Aorta (tissue), 5 donors: ENCODE measurements at regions not wholly inside any gene's neighbourhood (a gene's known extent, or its start where the extent isn't known, plus 50 kb on each side); places are given as distances from the start of the nearest gene placed in this dataset.

Experiments used
- ATAC-seq: fragments of 200-7000 bp; cut with Tn5 transposase; one replicate; pipeline ENCODE4 v1.9.1; 2022; ENCODE audit warnings: moderate library complexity; ENCODE audit not compliant: low FRiP score
- DNase-seq, 2 donors: peaks; one replicate each; pipeline ENCODE4 v3.0.0-alpha.2; 2020
- H3K27ac ChIP-seq, 2 donors: one replicate each; pipeline ENCODE4 v1.5.1; 2013; ENCODE audit warnings: low read length in 2 of 2, mild to moderate bottlenecking in 2 of 2, moderate library complexity in 2 of 2, control low read depth in 1 of 2, inconsistent platforms in 1 of 2, low read depth in 1 of 2
- H3K27me3 ChIP-seq, 2 donors: one replicate each; pipeline ENCODE4 v1.6.1; 2013; ENCODE audit warnings: control low read depth in 1 of 2, low read length in 1 of 2, mild to moderate bottlenecking in 1 of 2, moderate library complexity in 1 of 2; ENCODE audit not compliant: insufficient read depth in 2 of 2, control insufficient read depth in 1 of 2
- H3K36me3 ChIP-seq, 2 donors: one replicate each; pipeline ENCODE4 v1.6.1; 2013; ENCODE audit warnings: control low read depth in 1 of 2, low read length in 1 of 2, mild to moderate bottlenecking in 1 of 2; ENCODE audit not compliant: insufficient read depth in 2 of 2, control insufficient read depth in 1 of 2
- H3K4me1 ChIP-seq, 2 donors: one replicate each; pipeline ENCODE4 v1.6.1; 2013; ENCODE audit warnings: low read length in 2 of 2, control low read depth in 1 of 2, mild to moderate bottlenecking in 1 of 2, moderate library complexity in 1 of 2; ENCODE audit not compliant: insufficient read depth in 2 of 2, control insufficient read depth in 1 of 2
- H3K4me3 ChIP-seq, 2 donors: one replicate each; pipeline ENCODE4 v1.5.1; 2013; ENCODE audit warnings: low read length in 2 of 2, control low read depth in 1 of 2, mild to moderate bottlenecking in 1 of 2
- H3K9me3 ChIP-seq: one replicate; pipeline ENCODE4 v1.6.1; 2013; ENCODE audit warnings: mild to moderate bottlenecking, low read length; ENCODE audit not compliant: control insufficient read depth
- WGBS, 2 donors: extraction: QIAGEN DNeasy Blood & Tissue Kit; methylation state at CpG; one replicate each; pipeline ENCODE4 v1.1.7; 2013; 5-methylcytosine and 5-hydroxymethylcytosine counted together
- intact Hi-C, 2 donors: fragments of 100-400 bp; cut with DNase I; formaldehyde crosslinking; loops; one replicate each; pipeline versions ENCODE4 v1.14.2 to v1.15.0; 2022
- donor health status: healthy with polysubstance abuse.
- donor health status: Bipolar disorder and iron deficiency.
- donor health status: DM: no; HTN: no; CAD: no.
- donor health status: DM: no; HTN: no; CAD: no.
- donor health status: DM: yes; HTN: yes; CAD: no.

DNA sequence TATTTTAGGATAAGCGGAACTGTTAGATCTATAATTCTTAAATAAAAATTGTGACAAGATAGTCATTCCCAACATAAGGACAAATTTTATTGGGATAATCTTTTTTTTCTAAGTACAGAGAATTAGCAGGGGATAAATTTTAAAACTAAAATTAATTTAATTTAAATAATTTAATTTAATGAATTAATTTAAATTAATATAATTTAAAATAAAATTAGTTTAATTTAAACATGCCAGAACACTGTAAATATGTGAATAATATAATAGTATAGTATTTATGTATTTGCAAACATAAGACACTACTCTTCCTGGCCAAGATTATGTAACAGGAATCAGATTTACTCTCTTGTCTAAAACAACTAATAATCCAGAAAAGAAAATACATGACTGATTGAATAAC, 1055.9 kb downstream of the PDHA2 start:
- ATAC-seq = no peak
- Histone ChIP-seq H3K9me3 (no peaks in the 10 kb centered on the region), H3K27me3 (no peaks in the 10 kb centered on the region), H3K36me3 (no peaks in the 10 kb centered on the region), H3K4me1 (no peaks in the 10 kb centered on the region), H3K4me3 (no peak overlapping the region), H3K27ac (no peak overlapping the region)
- WGBS, 2 donors = 77 to 78% methylated on average over 1 of the region's 1 CpG
- no peak for DNase-seq
- intact Hi-C loops = no loop called here

DNA sequence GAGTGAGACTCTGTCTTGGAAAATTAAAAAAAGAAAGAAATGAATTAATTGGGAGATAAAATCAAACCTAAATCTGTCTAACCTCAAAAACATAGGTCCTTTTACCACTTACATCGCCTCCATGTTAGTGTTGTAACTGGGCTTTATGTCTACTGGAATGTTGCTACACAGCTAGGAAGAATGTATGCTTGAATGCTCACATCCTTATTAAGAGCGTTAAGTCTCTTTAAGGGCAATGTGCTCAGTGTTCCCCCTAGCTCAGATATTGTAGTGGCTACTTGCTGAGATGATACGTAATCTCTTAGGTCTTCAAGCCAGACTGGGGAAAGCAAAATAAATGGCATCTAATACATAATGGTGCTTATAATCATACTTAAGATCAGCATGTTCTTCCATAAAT, 1072.8 kb downstream of the PDHA2 start:
- Histone ChIP-seq H3K27me3 (no peaks in the 10 kb centered on the region), H3K36me3 (no peaks in the 10 kb centered on the region), H3K9me3 (peaks cover 2% of the 10 kb centered on the region), H3K27ac (no peak overlapping the region), H3K4me3 (no peak overlapping the region), H3K4me1 (no peaks in the 10 kb centered on the region)
- intact Hi-C loops = no loop called here
- ATAC-seq (no peak), DNase-seq (no peak)
- WGBS, 2 donors = 75 to 81% methylated on average over 3 of the region's 3 CpGs

GRCh38 chr4:96913441-96914080, 1073.7 kb downstream of the PDHA2 start:
- no peaks in the 10 kb centered on the region for H3K27me3 ChIP-seq
- ATAC-seq = no peak
- H3K36me3 ChIP-seq = no peaks in the 10 kb centered on the region
- H3K27ac ChIP-seq = no peak overlapping the region
- no peaks in the 10 kb centered on the region for H3K4me1 ChIP-seq
- H3K9me3 ChIP-seq = peaks cover 2% of the 10 kb centered on the region
- DNase-seq = no peak
- intact Hi-C loops = no loop called here
- H3K4me3 ChIP-seq = no peak overlapping the region
- 54 to 59% methylated on average over 2 of the region's 2 CpGs for WGBS, 2 donors

GRCh38 chr4:96916711-96917110, 1076.8 kb downstream of the PDHA2 start:
- H3K4me1 ChIP-seq = no peaks in the 10 kb centered on the region
- ATAC-seq (no peak), DNase-seq (no peak)
- H3K9me3 ChIP-seq = peaks cover 2% of the 10 kb centered on the region
- WGBS, 2 donors = 26 to 29% methylated on average over 5 of the region's 5 CpGs
- H3K27ac ChIP-seq = no peak overlapping the region
- no peaks in the 10 kb centered on the region for H3K27me3 ChIP-seq
- no peaks in the 10 kb centered on the region for H3K36me3 ChIP-seq
- intact Hi-C loops = no loop called here
- no peak overlapping the region for H3K4me3 ChIP-seq

GRCh38 chr4:96936886-96937285, 1097.0 kb downstream of the PDHA2 start:
- H3K27me3 ChIP-seq = no peaks in the 10 kb centered on the region
- H3K36me3 ChIP-seq = no peaks in the 10 kb centered on the region
- no peak overlapping the region for H3K4me3 ChIP-seq
- no peak overlapping the region for H3K27ac ChIP-seq
- DNase-seq (no peak), ATAC-seq (no peak)
- no peaks in the 10 kb centered on the region for H3K4me1 ChIP-seq
- 94 to 95% methylated on average over 6 of the region's 6 CpGs for whole genome bisulfite sequencing, 2 donors
- intact Hi-C loops = no loop called here
- no peaks in the 10 kb centered on the region for H3K9me3 ChIP-seq

DNA sequence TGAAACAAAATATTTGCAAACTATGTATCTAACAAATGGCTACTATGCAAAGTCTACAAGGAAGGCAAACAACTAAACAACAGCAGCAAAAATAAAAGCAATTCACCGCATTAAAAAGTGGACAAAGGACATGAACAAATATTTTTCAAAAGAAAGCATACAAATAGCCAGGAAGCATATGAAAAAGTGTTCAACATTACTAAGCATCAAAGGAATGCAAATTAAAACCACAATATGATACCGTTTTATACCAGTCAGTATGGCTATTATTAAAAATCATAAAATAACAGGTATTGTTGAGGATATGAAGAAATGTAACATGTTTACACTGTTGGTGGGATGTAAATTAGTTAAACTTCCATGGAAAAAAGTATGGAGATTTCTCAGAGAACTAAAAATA, 1106.7 kb downstream of the PDHA2 start:
- ATAC-seq (no peak), DNase-seq (no peak)
- no peak overlapping the region for H3K4me3 ChIP-seq
- intact Hi-C loops = no loop called here
- 81 to 83% methylated on average over 2 of the region's 2 CpGs for WGBS, 2 donors
- no peaks in the 10 kb centered on the region for H3K27me3 ChIP-seq
- H3K27ac ChIP-seq = no peak overlapping the region
- H3K4me1 ChIP-seq = no peaks in the 10 kb centered on the region
- H3K9me3 ChIP-seq = peaks cover 1% of the 10 kb centered on the region
- no peaks in the 10 kb centered on the region for H3K36me3 ChIP-seq

DNA sequence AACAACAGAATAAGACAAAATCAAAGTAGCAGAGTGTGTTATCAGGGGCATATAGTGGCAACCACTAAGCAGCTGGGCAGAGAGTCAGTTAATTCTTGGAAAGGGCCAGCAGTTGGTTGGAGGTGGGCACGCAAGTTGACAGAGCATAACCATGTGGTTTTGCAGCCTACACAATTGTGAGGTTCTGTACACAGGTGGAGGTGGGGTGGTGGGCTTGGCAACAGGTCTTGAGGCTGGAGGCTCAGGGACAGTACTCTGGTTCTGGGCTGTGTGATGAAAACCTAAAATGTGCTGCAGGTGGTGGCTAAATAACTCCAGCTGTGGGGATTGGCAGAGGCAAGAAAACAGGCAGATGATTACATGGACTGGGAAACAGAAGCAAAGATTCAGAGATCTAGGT, 1112.7 kb downstream of the PDHA2 start:
- 52 to 62% methylated on average over 1 of the region's 1 CpG for WGBS, 2 donors
- intact Hi-C loops = no loop called here
- H3K27me3 ChIP-seq = no peaks in the 10 kb centered on the region
- no peak for DNase-seq
- no peaks in the 10 kb centered on the region for H3K9me3 ChIP-seq
- H3K4me3 ChIP-seq = no peak overlapping the region
- H3K4me1 ChIP-seq = no peaks in the 10 kb centered on the region
- no peak overlapping the region for H3K27ac ChIP-seq
- no peak for ATAC-seq
- no peaks in the 10 kb centered on the region for H3K36me3 ChIP-seq

DNA sequence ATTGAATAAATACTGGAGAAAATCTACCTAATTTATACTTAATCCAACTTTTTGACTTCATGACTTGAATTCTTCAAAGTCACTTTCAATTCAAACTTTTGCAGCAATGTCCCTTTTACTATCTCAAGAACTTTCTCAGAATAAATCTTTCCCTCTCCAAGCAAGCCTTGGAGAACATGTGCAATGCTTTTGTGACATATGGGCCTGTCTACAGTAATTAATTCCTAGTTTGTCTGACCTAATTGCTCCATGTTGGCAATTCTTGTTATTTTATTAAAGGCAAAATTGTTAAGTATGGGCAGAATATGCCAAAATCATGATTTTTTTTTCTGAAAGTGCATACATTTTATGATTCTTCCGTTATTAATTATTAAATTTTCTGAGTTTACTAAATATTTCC, 1115.3 kb downstream of the PDHA2 start:
- Histone ChIP-seq H3K4me3 (no peak overlapping the region), H3K27ac (no peak overlapping the region), H3K36me3 (no peaks in the 10 kb centered on the region), H3K4me1 (no peaks in the 10 kb centered on the region), H3K9me3 (no peaks in the 10 kb centered on the region), H3K27me3 (no peaks in the 10 kb centered on the region)
- WGBS, 2 donors = 63 to 73% methylated on average over 1 of the region's 1 CpG
- no peak for DNase-seq
- no peak for ATAC-seq
- intact Hi-C loops = no loop called here

DNA sequence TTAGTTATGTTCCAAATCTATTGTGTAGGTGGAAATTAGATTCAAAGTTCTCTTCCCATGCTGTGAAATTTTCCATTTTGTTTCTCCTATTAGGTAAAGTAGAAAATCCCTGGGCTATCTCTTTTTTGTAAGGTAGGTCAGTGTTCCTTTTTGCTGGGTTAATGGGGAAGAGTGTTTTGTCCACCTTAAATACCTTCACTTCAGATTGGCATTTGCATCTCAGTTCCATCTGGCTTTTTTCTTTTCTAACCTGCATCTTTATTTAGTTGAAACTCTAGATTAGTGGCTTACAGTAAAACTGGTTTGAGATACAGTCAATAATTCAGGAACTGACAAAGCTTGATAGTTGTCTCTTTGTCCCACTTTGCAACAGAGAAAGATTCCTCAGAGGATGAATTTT, 1115.8 kb downstream of the PDHA2 start:
- ATAC-seq (no peak), DNase-seq (no peak)
- H3K9me3 ChIP-seq = no peaks in the 10 kb centered on the region
- no peak overlapping the region for H3K4me3 ChIP-seq
- no peaks in the 10 kb centered on the region for H3K27me3 ChIP-seq
- H3K4me1 ChIP-seq = no peaks in the 10 kb centered on the region
- H3K36me3 ChIP-seq = no peaks in the 10 kb centered on the region
- intact Hi-C loops = no loop called here
- no peak overlapping the region for H3K27ac ChIP-seq
